Aorta (tissue), 5 donors: ENCODE measurements at regions not wholly inside any gene's neighbourhood (a gene's known extent, or its start where the extent isn't known, plus 50 kb on each side); places are given as distances from the start of the nearest gene placed in this dataset.
"Not testable (repeated sequence)": the region's sequence is repeated elsewhere in the genome, so short reads cannot be mapped to it uniquely, and the experiment has no call there.

Experiments
- ATAC-seq: fragments of 200-7000 bp; cut with Tn5 transposase; one replicate; pipeline ENCODE4 v1.9.1; 2022; ENCODE audit warnings: moderate library complexity; ENCODE audit not compliant: low FRiP score
- DNase-seq, 2 donors: peaks; one replicate each; pipeline ENCODE4 v3.0.0-alpha.2; 2020
- H3K27ac ChIP-seq, 2 donors: one replicate each; pipeline ENCODE4 v1.5.1; 2013; ENCODE audit warnings: low read length in 2 of 2, mild to moderate bottlenecking in 2 of 2, moderate library complexity in 2 of 2, control low read depth in 1 of 2, inconsistent platforms in 1 of 2, low read depth in 1 of 2
- H3K27me3 ChIP-seq, 2 donors: one replicate each; pipeline ENCODE4 v1.6.1; 2013; ENCODE audit warnings: control low read depth in 1 of 2, low read length in 1 of 2, mild to moderate bottlenecking in 1 of 2, moderate library complexity in 1 of 2; ENCODE audit not compliant: insufficient read depth in 2 of 2, control insufficient read depth in 1 of 2
- H3K36me3 ChIP-seq, 2 donors: one replicate each; pipeline ENCODE4 v1.6.1; 2013; ENCODE audit warnings: control low read depth in 1 of 2, low read length in 1 of 2, mild to moderate bottlenecking in 1 of 2; ENCODE audit not compliant: insufficient read depth in 2 of 2, control insufficient read depth in 1 of 2
- H3K4me1 ChIP-seq, 2 donors: one replicate each; pipeline ENCODE4 v1.6.1; 2013; ENCODE audit warnings: low read length in 2 of 2, control low read depth in 1 of 2, mild to moderate bottlenecking in 1 of 2, moderate library complexity in 1 of 2; ENCODE audit not compliant: insufficient read depth in 2 of 2, control insufficient read depth in 1 of 2
- H3K4me3 ChIP-seq, 2 donors: one replicate each; pipeline ENCODE4 v1.5.1; 2013; ENCODE audit warnings: low read length in 2 of 2, control low read depth in 1 of 2, mild to moderate bottlenecking in 1 of 2
- H3K9me3 ChIP-seq: one replicate; pipeline ENCODE4 v1.6.1; 2013; ENCODE audit warnings: mild to moderate bottlenecking, low read length; ENCODE audit not compliant: control insufficient read depth
- WGBS, 2 donors: extraction: QIAGEN DNeasy Blood & Tissue Kit; methylation state at CpG; one replicate each; pipeline ENCODE4 v1.1.7; 2013; 5-methylcytosine and 5-hydroxymethylcytosine counted together
- intact Hi-C, 2 donors: fragments of 100-400 bp; cut with DNase I; formaldehyde crosslinking; loops; one replicate each; pipeline versions ENCODE4 v1.14.2 to v1.15.0; 2022
- donor health status: healthy with polysubstance abuse.
- donor health status: Bipolar disorder and iron deficiency.
- donor health status: DM: no; HTN: no; CAD: no.
- donor health status: DM: no; HTN: no; CAD: no.
- donor health status: DM: yes; HTN: yes; CAD: no.

- no peaks in the 10 kb centered on the region for H3K4me1 ChIP-seq
- no peaks in the 10 kb centered on the region for H3K36me3 ChIP-seq
- no peaks in the 10 kb centered on the region for H3K9me3 ChIP-seq
- H3K27me3 ChIP-seq = no peaks in the 10 kb centered on the region
- no peak overlapping the region for H3K27ac ChIP-seq
- 58 to 62% methylated on average over 2 of the region's 2 CpGs for WGBS, 2 donors
- ATAC-seq = no peak
- no peak overlapping the region for H3K4me3 ChIP-seq
- no peak for DNase-seq
- intact Hi-C loops = no loop called here
Measured at GRCh38 chr11:23873406-23873805, 623.4 kb upstream of the LUZP2 start.

- Histone ChIP-seq H3K9me3 (no peaks in the 10 kb centered on the region), H3K4me3 (no peak overlapping the region), H3K27me3 (no peaks in the 10 kb centered on the region), H3K36me3 (no peaks in the 10 kb centered on the region), H3K4me1 (no peaks in the 10 kb centered on the region), H3K27ac (no peak overlapping the region)
- 68 to 73% methylated on average over 4 of the region's 4 CpGs for WGBS, 2 donors
- no peak for DNase-seq
- ATAC-seq = no peak
- intact Hi-C loops = no loop called here
Measured at GRCh38 chr11:23875176-23875850, 621.5 kb upstream of the LUZP2 start.

- ATAC-seq, H3K27me3 ChIP-seq, H3K4me3 ChIP-seq, H3K9me3 ChIP-seq, H3K36me3 ChIP-seq, intact Hi-C loops, H3K27ac ChIP-seq, H3K4me1 ChIP-seq, DNase-seq: not testable (repeated sequence)
- 94 to 96% methylated on average over 25 to 26 of the region's 26 CpGs for WGBS, 2 donors
Measured at GRCh38 chr11:23883426-23884048, 613.3 kb upstream of the LUZP2 start.

GRCh38 chr11:23884341-23884740 is 612.5 kb upstream of the LUZP2 start:
- H3K4me1 ChIP-seq = no peaks in the 10 kb centered on the region
- no peak overlapping the region for H3K27ac ChIP-seq
- ATAC-seq = no peak
- no peaks in the 10 kb centered on the region for H3K36me3 ChIP-seq
- no peak for DNase-seq
- H3K27me3 ChIP-seq = no peaks in the 10 kb centered on the region
- H3K4me3 ChIP-seq = no peak overlapping the region
- intact Hi-C loops = no loop called here
- H3K9me3 ChIP-seq = no peaks in the 10 kb centered on the region

- no peak for ATAC-seq
- Histone ChIP-seq H3K4me3 (no peak overlapping the region), H3K4me1 (no peaks in the 10 kb centered on the region), H3K9me3 (no peaks in the 10 kb centered on the region), H3K36me3 (no peaks in the 10 kb centered on the region), H3K27ac (no peak overlapping the region), H3K27me3 (no peaks in the 10 kb centered on the region)
- WGBS, 2 donors = 52 to 67% methylated on average over 2 of the region's 2 CpGs
- intact Hi-C loops = no loop called here
- DNase-seq = no peak
Measured at GRCh38 chr11:23885801-23886200, 611.1 kb upstream of the LUZP2 start.

GRCh38 chr11:23887122-23887521 is 609.7 kb upstream of the LUZP2 start:
- intact Hi-C loops, H3K27ac ChIP-seq, H3K27me3 ChIP-seq, H3K4me1 ChIP-seq, H3K36me3 ChIP-seq, ATAC-seq, H3K4me3 ChIP-seq, DNase-seq, H3K9me3 ChIP-seq: not testable (repeated sequence)
- 90 to 92% methylated on average over 4 of the region's 4 CpGs for WGBS, 2 donors

- H3K9me3 ChIP-seq = no peaks in the 10 kb centered on the region
- intact Hi-C loops = no loop called here
- H3K4me3 ChIP-seq = no peak overlapping the region
- ATAC-seq = no peak
- no peak overlapping the region for H3K27ac ChIP-seq
- no peaks in the 10 kb centered on the region for H3K36me3 ChIP-seq
- H3K4me1 ChIP-seq = no peaks in the 10 kb centered on the region
- H3K27me3 ChIP-seq = no peaks in the 10 kb centered on the region
- no peak for DNase-seq
- 78 to 87% methylated on average over 2 of the region's 2 CpGs for WGBS, 2 donors
Measured at GRCh38 chr11:23893126-23893525, 603.7 kb upstream of the LUZP2 start.

- no peaks in the 10 kb centered on the region for H3K4me1 ChIP-seq
- H3K4me3 ChIP-seq = no peak overlapping the region
- no peaks in the 10 kb centered on the region for H3K36me3 ChIP-seq
- DNase-seq (no peak), ATAC-seq (no peak)
- H3K27me3 ChIP-seq = no peaks in the 10 kb centered on the region
- H3K27ac ChIP-seq = no peak overlapping the region
- no peaks in the 10 kb centered on the region for H3K9me3 ChIP-seq
- intact Hi-C loops = no loop called here
- 75 to 83% methylated on average over 9 of the region's 9 CpGs for WGBS, 2 donors
Measured at GRCh38 chr11:23897453-23898286, 599.2 kb upstream of the LUZP2 start.
